ENCODE measurements at regions not wholly inside any gene's neighbourhood (a gene's known extent, or its start where the extent isn't known, plus 50 kb on each side); places are given as distances from the start of the nearest gene placed in this dataset.

GRCh38 chr13:44293374-44293773, 80.2 kb upstream of the SERP2 start:
- no peak for DNase-seq

GRCh38 chr13:44293908-44294735, 79.5 kb upstream of the SERP2 start:
- DNase-seq, result no peak

DNA sequence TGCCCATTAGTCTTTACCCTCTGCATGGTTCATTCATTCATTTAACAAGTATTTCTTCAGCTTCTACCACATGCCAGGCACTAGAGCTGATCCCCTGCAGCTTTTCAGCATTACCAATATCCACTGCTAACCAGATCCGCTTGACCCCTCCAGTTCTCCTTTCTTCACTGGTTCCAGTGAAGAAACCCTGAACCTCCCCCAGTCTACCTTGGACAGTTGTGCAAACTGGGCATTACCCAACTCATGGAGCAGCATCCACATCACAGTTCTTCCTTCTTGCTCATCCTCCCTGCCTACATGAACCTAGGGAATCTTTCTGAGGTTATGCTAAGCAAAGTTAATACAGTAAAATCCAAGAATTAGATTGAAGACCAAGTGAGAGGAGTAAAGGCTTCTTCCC, 78.7 kb upstream of the SERP2 start:
- DNase-seq, result no peak

- DNase-seq, result no peak
Measured at GRCh38 chr13:44296856-44297255, 76.8 kb upstream of the SERP2 start.

GRCh38 chr13:44298314-44298713, 75.3 kb upstream of the SERP2 start:
- no peak for DNase-seq

DNA sequence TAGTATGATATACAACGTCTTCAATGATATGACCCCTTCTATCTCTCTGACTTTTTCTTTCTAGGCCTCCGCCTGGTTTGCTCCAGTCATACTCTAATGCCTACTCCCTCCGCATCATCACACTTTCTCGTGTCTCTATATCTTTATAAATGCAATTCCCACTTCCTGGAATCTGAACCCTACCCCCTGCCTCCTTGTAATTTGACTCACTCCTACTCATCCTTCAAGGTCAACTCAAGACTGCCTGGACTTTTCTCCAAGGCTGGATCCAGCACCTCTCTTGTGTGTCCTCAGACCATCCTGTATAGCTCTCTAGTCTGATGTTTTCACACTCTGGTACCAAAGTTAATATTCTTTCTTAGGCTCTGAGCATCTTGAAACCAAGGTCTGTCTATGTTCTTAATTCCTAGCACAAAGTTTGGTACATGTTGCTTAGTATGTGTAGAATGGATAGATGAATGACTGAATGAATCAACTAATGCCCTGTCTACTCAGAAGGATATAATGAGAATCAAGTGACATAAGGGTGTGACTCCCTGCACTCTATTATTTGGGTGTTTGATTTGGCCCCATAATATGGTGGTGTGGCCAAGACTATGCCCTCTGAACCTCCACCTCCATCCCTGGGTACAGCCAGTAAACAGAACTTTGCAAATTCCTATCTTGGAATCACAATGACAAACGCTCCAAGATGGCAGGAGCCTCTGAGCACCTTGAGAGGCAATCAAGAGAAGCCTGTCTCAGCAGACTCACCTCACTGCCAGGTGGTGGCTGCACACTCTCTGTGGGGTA, 74.3 kb upstream of the SERP2 start:
- no peak for DNase-seq

- peak; percentile 3 to 60 for DNase-seq
Measured at GRCh38 chr13:44300895-44301638, 72.6 kb upstream of the SERP2 start.

GRCh38 chr13:44301639-44302015, 72.0 kb upstream of the SERP2 start:
- no peak for DNase-seq

DNA sequence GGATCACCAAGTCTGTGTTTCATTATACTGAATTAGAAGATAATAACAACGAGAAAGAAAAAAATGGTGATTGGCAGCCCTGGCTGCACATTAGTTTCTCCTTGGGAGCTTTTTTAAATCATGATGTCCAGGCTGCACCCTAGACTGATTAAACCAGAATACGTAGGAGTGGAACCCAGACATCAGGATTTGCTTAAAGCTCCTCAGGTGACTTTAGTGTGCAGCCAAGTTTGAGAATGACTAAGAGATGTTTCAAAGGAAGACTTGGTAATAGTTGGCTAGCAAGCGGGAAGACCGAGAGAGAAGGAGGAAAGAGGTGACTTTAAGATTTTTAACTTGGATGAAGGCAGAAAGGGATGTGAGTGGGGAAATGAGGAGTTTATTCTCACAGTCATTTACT, 71.4 kb upstream of the SERP2 start:
- no peak for DNase-seq

GRCh38 chr13:44302940-44303575, 70.6 kb upstream of the SERP2 start:
- DNase-seq, result no peak

DNA sequence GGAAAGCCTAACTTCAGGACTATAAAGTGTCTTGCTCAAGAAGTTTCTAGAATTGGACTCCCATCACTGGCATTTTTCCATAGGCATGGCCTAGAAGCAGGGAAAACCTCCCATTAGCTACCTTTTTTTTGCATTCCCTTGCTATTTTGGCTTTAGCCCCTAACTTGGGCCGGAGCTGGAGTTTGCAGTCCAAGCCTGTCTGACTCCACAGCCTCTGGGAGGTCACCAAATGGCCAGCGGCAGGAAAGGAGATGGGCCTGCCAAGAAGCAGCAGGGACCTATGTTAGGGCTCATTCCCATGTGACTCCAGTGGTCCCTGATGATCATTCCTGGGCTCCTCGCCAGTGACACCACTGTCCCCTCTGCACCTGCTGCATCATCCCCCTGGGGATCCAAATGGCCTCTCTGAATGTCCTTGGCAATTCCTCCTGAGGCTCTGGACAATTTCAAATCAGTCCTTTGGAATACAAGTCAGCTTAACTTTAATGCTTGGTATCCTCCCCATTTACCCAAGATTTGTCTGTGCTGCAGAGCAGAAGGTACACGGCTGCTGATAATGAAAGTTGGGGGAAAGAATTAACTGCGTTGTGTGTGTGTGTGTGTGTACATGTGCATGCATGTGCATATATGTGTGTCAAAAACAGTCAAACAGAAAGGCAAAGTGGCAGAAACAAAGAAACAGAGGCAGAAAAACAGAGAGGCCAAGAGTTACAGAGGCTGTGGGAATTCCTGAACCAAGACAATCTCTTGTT, 69.8 kb upstream of the SERP2 start:
- no peak for DNase-seq

GRCh38 chr13:44304433-44304725, 69.2 kb upstream of the SERP2 start:
- no peak for DNase-seq

DNA sequence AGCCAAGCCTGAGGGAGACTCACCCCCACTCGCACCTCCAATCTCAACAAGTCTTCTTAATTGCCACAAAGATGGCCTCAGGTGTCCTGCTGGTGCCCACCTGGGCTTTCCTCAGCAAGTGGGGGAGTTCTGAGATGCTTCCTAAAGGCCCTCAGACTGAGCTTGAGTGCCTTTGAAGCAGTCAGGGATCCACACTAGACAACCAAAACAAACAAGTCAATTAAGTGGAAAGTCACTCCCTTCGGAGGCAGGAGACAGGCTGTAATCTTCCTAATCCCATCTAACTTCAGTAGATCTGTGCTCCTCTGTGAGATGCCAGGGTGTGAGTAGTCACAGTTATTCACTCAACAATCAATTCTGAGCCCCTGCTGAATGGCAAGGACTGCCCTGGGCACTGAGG, 68.3 kb upstream of the SERP2 start:
- DNase-seq, result no peak

DNA sequence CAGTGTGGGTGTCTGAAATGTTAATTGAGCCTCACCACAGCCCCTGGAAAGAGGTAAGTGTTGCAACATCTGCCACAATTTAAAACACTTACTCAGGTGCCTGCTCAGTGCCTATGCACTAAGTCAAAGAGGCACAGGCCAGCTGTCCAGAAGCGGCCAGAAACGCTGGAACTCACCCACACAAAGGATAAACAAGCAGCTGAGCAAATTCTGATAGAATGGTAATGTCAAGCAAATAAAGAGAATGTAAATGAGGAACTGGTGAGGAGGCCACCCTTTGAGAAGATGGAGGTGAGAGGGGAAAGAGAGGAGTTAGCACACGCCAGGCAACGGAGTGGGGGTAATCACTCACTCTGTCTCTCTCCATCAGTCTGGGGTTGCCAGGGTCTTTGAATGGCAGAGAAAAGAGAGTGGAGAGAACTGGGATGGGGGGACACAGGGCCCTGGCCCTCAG, 67.7 kb upstream of the SERP2 start:
- no peak for DNase-seq

GRCh38 chr13:44306371-44307192, 67.0 kb upstream of the SERP2 start:
- DNase-seq, result no peak

DNA sequence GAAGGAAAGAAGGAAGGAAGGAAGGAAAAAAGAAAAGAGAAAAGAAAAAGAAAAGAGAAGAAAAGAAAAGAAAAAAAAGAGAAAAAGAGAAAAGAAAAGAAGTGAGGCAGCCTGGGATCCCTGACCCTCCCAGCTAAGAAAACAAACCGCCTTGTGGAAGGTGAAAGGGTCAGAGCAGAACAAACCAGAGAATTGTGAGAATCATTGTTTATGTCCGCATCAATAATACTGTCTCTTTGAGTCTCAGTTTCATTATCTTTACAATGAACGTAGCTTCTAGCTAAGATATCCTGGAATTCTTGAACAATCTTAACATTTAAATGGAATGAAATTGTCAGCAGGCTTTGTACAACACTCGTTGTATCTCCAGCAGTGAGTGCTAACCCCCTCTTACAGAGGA, 66.4 kb upstream of the SERP2 start:
- DNase-seq, result no peak

DNA sequence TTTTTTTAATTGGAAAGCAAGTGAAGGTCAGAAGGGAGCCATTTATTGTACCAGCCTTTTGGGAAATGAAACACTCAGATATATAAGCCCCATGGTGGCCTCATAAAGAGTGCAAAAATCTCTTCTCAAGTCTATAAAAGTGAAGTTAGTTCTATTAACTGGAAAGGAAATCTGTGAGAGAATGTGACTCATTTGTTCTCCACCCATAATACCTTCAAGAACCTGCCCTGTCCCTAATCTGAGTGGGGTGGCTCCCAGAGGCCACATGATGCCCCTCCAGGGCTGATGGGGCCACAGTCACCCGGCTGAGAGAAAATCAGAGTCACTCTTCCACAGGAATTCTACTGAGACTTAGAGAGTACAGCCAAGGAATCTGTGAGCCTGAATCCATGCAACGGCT, 65.8 kb upstream of the SERP2 start:
- DNase-seq, result no peak

- no peak for DNase-seq
Measured at GRCh38 chr13:44308352-44308751, 65.3 kb upstream of the SERP2 start.

DNA sequence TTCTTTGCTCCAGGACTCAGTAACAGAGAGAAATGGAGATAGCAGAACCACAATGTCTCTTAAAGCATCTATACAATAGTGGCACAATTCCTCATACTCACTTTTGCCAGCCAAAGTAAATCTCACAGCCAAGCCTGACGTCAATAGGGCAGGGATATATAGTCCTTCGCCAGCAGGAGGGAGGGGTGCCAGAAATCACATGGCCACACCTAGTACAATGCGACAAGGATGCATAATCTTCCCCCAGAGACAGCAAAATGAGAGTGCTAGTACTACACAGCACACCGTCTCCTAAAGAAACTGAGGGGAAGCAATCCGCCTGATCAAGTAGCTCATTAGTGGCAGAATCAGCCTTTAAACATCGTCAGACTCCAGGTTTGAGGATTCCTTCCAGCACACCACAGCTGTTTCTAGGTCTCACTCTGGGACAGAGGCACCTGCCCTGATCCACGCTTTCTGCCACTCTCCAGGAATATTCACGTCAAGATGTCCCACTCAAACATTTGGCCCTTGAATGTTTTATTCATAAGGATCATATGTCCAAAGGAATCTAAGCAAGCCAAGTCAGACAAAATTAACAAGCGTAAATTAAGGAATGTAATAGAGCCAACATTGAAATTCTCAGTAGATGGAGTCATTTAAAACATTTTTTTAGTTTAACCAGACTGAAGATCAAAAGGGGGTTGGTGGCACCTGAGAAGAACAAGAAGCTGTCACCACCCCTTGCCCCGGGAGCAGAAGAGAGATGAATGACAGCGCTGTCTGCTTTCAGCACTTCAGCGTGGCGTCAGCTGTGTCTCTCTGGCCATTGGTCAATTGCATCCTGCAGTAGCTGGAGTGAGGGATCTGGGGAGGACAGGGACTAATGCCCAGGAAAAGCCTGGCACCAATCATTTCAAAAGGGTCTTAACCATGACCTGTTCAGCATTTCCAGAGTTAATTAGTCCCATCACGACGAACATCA, 63.5 kb upstream of the SERP2 start:
- no peak for DNase-seq

DNA sequence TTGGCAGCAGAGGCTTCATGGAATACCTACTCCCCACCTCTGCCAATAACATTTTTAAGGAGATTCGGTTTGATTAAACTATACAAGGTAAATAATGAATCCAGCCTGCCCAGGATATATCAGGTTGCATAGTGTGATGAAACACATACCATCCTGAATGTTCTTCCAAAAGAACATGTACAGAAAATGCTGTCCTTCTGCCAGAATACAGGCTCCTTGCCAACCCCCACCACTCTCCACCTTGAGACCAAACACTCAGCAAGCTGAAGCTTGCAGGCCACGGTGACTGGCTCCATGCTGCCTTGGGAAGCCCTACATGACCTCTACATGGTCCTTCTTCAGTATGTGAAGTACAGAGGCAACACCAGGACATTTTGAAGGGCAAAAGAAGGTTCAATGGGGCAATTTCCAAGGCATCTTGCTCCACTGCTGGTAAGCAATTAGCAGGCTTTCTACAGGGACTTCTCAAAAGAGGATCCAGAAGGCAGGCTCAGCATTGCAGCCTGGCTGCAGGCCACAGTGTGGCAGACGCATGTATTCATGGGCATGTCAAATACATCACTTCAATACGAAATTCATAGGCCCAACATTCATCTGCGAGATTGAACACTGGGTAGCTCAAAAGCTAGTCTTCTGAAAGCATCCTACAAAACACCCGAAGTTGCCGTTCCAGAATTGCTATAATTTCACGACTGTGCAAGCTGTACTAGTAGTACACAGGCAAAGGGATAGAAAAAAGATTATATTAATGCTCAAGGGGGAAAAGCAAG, 62.4 kb upstream of the SERP2 start:
- DNase-seq, result no peak

Data from SW 1271 (cell line).